ENCODE measurements at regions not wholly inside any gene's neighbourhood (a gene's known extent, or its start where the extent isn't known, plus 50 kb on each side); places are given as distances from the start of the nearest gene placed in this dataset.
"Not testable (repeated sequence)": the region's sequence is repeated elsewhere in the genome, so short reads cannot be mapped to it uniquely, and the experiment has no call there.

GRCh38 chr3:157856078-157856939, 249.9 kb downstream of the SHOX2 start:
- Histone ChIP-seq H3K36me3 (no peaks in the 10 kb centered on the region), H3K9me3 (peaks cover 0 to 5% (median 0%) of the 10 kb centered on the region in 3 donors), H3K27me3 (no peaks in the 10 kb centered on the region), H3K27ac (no peak overlapping the region), H3K4me1 (no peaks in the 10 kb centered on the region), H3K4me3 (no peak overlapping the region)
- ATAC-seq, result no peak
- TF ChIP-seq CTCF (IDR thresholded peaks at IDR 0.05) (no peak), POLR2AphosphoS5 (IDR thresholded peaks at IDR 0.05) (no peak)
- 47 to 50% methylated on average over 5 to 6 of the region's 6 CpGs for WGBS, 2 donors (ENCODE audit: low coverage in 1 of 2)

- 82 to 89% methylated on average over 6 of the region's 7 CpGs for WGBS, 2 donors (ENCODE audit: low coverage in 1 of 2)
- not testable (repeated sequence) for H3K36me3 ChIP-seq, ATAC-seq, H3K27ac ChIP-seq, H3K27me3 ChIP-seq, H3K4me3 ChIP-seq, H3K4me1 ChIP-seq, H3K9me3 ChIP-seq
These were observed 260.4 kb downstream of the SHOX2 start for GRCh38 chr3:157845839-157846238.

GRCh38 chr3:157844800-157845565, 261.2 kb downstream of the SHOX2 start:
- no peaks in the 10 kb centered on the region for H3K9me3 ChIP-seq
- H3K27ac ChIP-seq, result no peak overlapping the region
- no peaks in the 10 kb centered on the region for H3K27me3 ChIP-seq
- TF ChIP-seq EP300 (IDR thresholded peaks at IDR 0.05) (no peak), CTCF (IDR thresholded peaks at IDR 0.05) (no peak), POLR2AphosphoS5 (IDR thresholded peaks at IDR 0.05) (no peak), POLR2A (IDR thresholded peaks at IDR 0.05) (no peak)
- 48 to 60% methylated on average over 4 of the region's 4 CpGs for WGBS, 2 donors (ENCODE audit: low coverage in 1 of 2)
- no peak for ATAC-seq
- H3K36me3 ChIP-seq, result no peaks in the 10 kb centered on the region
- no peaks in the 10 kb centered on the region for H3K4me1 ChIP-seq
- no peak overlapping the region for H3K4me3 ChIP-seq

GRCh38 chr3:157844216-157844615, 262.0 kb downstream of the SHOX2 start:
- 82 to 91% methylated on average over 3 of the region's 3 CpGs for WGBS, 2 donors (ENCODE audit: low coverage in 1 of 2)
- no peaks in the 10 kb centered on the region for H3K9me3 ChIP-seq
- TF ChIP-seq CTCF (IDR thresholded peaks at IDR 0.05) (no peak), POLR2AphosphoS5 (IDR thresholded peaks at IDR 0.05) (no peak), EP300 (IDR thresholded peaks at IDR 0.05) (no peak), POLR2A (IDR thresholded peaks at IDR 0.05) (no peak)
- H3K36me3 ChIP-seq, result no peaks in the 10 kb centered on the region
- no peaks in the 10 kb centered on the region for H3K27me3 ChIP-seq
- H3K27ac ChIP-seq, result no peak overlapping the region
- ATAC-seq, result no peak
- H3K4me1 ChIP-seq, result no peaks in the 10 kb centered on the region
- no peak overlapping the region for H3K4me3 ChIP-seq

GRCh38 chr3:157841029-157841428, 265.2 kb downstream of the SHOX2 start:
- H3K27ac ChIP-seq, result no peak overlapping the region
- no peak for ATAC-seq
- 90 to 91% methylated on average over 3 of the region's 3 CpGs for WGBS, 2 donors (ENCODE audit: low coverage in 1 of 2)
- no peaks in the 10 kb centered on the region for H3K9me3 ChIP-seq
- peaks cover 0 to 13% (median 0%) of the 10 kb centered on the region in 3 donors for H3K4me1 ChIP-seq
- TF ChIP-seq POLR2A (IDR thresholded peaks at IDR 0.05) (no peak), POLR2AphosphoS5 (IDR thresholded peaks at IDR 0.05) (no peak), CTCF (IDR thresholded peaks at IDR 0.05) (no peak), EP300 (IDR thresholded peaks at IDR 0.05) (no peak)
- H3K4me3 ChIP-seq, result no peak overlapping the region
- H3K27me3 ChIP-seq, result no peaks in the 10 kb centered on the region
- H3K36me3 ChIP-seq, result no peaks in the 10 kb centered on the region

Data from gastroesophageal sphincter (tissue), 4 donors.